ENCODE measurements at regions not wholly inside any gene's neighbourhood (a gene's known extent, or its start where the extent isn't known, plus 50 kb on each side); places are given as distances from the start of the nearest gene placed in this dataset.

- Histone ChIP-seq H3K4me3 (no peak overlapping the region), H3K27ac (no peak overlapping the region)
- no peak for TF ChIP-seq CTCF (IDR thresholded peaks at IDR 0.05)
- no peak for DNase-seq (ENCODE audit: low spot score)
Measured at GRCh38 chr7:3172768-3173280, 128.2 kb upstream of the SDK1 start.

- DNase-seq (ENCODE audit: low spot score): no peak
- Histone ChIP-seq H3K27ac (no peak overlapping the region), H3K4me3 (no peak overlapping the region)
- no peak for TF ChIP-seq CTCF (IDR thresholded peaks at IDR 0.05)
Measured at GRCh38 chr7:3174515-3175284, 126.4 kb upstream of the SDK1 start.

DNA sequence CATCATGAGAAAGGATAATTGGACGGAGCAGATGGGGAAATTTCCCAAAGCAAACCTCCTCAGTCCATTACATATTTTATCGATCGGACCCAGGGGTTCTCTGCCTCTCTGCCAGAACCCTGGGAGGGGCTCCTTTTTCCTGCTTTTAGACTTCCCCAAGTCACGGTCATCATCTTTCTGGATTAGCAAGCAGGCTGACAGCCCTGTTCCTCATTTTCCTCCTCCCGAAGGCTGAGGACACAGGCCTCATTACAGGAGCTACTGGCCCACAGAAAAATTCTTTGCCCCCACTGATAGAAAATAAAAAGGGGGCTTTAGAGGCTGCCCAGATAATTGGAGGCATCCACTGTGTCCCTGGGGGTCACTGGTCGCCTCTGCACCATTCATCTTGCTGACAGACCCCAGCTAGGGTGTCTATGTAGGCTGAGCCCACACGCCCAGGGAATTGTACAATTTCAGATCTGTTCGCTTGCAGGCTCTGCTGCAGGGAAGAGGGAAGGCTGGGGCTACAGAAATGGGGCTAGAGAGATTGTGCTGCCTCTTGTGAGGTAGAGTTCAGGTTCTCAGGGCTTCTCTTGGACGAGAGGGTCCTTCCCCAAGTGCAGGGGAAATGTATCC, 125.7 kb upstream of the SDK1 start:
- Histone ChIP-seq H3K27ac (no peak overlapping the region), H3K4me3 (no peak overlapping the region)
- TF ChIP-seq CTCF (IDR thresholded peaks at IDR 0.05): no peak
- no peak for DNase-seq (ENCODE audit: low spot score)

DNA sequence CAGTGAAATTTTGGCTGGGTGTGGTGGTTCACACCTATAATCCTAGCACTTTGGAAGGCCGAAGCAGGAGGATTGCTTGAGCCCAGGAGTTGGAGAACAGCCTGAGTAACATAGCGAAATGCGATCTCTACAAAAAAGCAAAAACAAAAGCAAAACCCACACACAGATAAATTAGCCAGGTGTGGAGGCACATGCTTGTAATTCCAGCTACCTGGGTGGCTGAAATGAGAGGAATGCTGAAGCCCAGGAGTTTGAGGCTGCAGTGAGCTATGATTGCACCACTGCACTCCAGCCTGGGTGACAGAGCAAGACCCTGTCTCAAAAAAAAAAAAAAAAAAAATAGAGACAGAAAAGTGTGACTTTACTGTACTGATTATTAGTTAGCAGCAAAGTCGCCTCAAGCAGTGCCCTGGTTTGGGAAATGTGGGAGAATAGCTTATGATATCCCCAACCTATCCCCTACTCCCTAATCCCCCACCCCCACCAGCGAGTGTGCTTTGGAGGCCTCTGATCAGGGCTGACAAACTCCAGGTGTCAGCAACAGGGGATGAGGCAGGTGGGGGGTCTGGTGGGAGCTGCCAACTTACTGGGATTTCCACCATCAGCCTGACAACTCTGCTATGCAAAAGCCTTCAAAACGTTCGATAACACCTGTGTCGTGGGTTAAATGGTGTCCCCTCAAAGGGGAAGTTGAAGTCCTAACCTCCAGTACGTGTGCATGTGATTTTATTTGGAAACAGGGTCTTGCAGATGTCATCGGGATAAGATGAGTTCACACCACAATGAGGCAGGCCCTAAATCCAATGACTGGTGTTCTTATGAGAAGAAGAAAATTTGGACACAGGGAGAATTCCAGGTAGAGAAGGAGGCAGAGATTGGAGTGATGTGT, 124.7 kb upstream of the SDK1 start:
- no peak for TF ChIP-seq CTCF (IDR thresholded peaks at IDR 0.05)
- no peak for DNase-seq (ENCODE audit: low spot score)
- Histone ChIP-seq H3K27ac (no peak overlapping the region), H3K4me3 (no peak overlapping the region)

- TF ChIP-seq CTCF (IDR thresholded peaks at IDR 0.05): no peak
- H3K27ac ChIP-seq: no peak overlapping the region
- DNase-seq (ENCODE audit: low spot score): no peak
Measured at GRCh38 chr7:3177271-3177670, 123.8 kb upstream of the SDK1 start.

GRCh38 chr7:3179456-3179855, 121.6 kb upstream of the SDK1 start:
- Histone ChIP-seq H3K4me3 (no peak overlapping the region), H3K27ac (no peak overlapping the region)
- no peak for TF ChIP-seq CTCF (IDR thresholded peaks at IDR 0.05)
- no peak for DNase-seq (ENCODE audit: low spot score)

More at GRCh38 chr7:3177271-3177670, 123.8 kb upstream of the SDK1 start:
- no peak overlapping the region for H3K4me3 ChIP-seq

Data from coronary artery (tissue), 2 donors.